HepG2 (cell line): ENCODE measurements at regions not wholly inside any gene's neighbourhood (a gene's known extent, or its start where the extent isn't known, plus 50 kb on each side); places are given as distances from the start of the nearest gene placed in this dataset.

Experiments
- CBFB ChIP-seq: sonication (generic); formaldehyde crosslinking; IDR thresholded peaks from 2 replicates; pipeline ENCODE4 v1.4.0; 2020; ENCODE audit warnings: missing genetic modification reagents
- HDAC2 ChIP-seq: sonication (generic); formaldehyde crosslinking; IDR thresholded peaks from 2 replicates; pipeline ENCODE4 v1.4.0; 2020; ENCODE audit warnings: missing genetic modification reagents
- RNF2 ChIP-seq: fragments of 450-650 bp; conservative IDR thresholded peaks from 2 replicates; pipeline ENCODE4 v1.6.1; 2016; ENCODE audit warnings: low read depth
- SIN3A ChIP-seq: IDR thresholded peaks from 2 replicates; pipeline ENCODE4 v1.6.1; 2011; ENCODE audit warnings: low read depth, mild to moderate bottlenecking, control low read depth, low read length, borderline replicate concordance
- ZFP36 ChIP-seq: fragments of 150-350 bp; IDR thresholded peaks from 2 replicates; pipeline ENCODE4 v1.6.1; 2018; ENCODE audit warnings: borderline replicate concordance, low read length, low read depth; ENCODE audit not compliant: partially characterized antibody
- ZNF263 ChIP-seq: sonication (generic); formaldehyde crosslinking; IDR thresholded peaks from 2 replicates; pipeline ENCODE4 v1.4.0; 2020; ENCODE audit warnings: missing genetic modification reagents
- ZNF274 ChIP-seq: sonication (generic); formaldehyde crosslinking; IDR thresholded peaks from 2 replicates; pipeline ENCODE4 v1.5.1; 2020; ENCODE audit warnings: mild to moderate bottlenecking, missing genetic modification reagents
- TF ChIP-seq, protein P1 (sequence below): sonication (generic); formaldehyde crosslinking; IDR thresholded peaks from 2 replicates; pipeline ENCODE4 v1.8.1; 2023; ENCODE audit warnings: mild to moderate bottlenecking, moderate library complexity, missing genetic modification reagents

DNA sequence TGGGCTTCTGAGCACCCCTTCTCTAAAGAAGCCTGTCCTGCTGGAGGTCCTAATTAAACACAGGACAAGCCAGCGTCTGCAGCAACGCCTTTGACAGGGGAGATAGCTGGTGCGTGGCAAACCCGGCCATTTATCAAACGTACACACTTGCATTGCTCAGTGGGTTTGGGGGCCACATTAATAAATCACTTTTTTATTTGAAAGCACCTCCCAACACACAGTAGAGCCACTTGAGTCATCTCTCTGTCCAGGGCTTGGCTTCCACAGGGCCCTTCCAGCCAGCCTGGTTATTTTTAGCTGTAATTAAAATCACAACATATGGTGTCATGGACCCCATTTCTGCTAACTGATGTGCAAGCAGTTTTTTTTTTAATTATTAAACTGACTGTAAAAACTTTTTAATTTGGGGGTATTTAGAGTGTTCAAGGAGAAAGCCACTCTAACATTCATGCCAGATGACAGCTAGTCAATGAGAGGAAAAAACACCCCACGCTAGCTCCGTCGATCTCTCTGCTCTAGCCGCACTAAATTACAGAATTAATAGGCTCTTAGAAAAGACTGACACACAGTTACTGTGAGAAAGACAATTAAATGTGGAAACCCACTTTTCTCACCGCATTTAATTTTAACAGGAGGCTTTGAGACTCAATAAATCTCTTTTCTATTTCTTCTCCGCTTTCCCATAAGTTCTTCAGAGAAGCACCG lies 201.0 kb upstream of the WSCD1 start:
- TF ChIP-seq, protein P1, sequence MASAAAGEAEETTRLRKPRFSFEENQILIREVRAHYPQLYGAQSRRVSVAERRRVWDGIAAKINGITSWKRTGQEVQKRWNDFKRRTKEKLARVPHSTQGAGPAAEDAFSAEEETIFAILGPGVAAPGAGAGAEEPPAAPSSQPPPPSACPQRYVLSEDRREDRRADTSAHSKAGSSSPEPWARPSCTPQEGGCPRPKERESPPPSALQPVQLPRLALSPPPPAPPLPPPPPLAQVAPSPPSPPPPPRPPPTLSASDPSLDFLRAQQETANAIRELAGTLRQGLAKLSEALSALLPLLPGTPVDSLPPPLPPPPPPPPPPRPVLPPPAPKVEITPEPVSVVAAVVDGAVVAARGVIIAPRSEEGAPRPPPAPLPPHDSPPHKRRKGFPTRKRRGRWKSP (CRISPR knock-in tag) = no peak
- no peak for TF ChIP-seq CBFB (CRISPR knock-in tag)
- TF ChIP-seq RNF2 = no peak
- TF ChIP-seq ZNF274 = no peak
- no peak for TF ChIP-seq ZFP36
- no peak for TF ChIP-seq ZNF263 (CRISPR knock-in tag)
- TF ChIP-seq SIN3A = no peak
- no peak for TF ChIP-seq HDAC2 (CRISPR knock-in tag)
